HCT116 (cell line): ENCODE measurements at regions not wholly inside any gene's neighbourhood (a gene's known extent, or its start where the extent isn't known, plus 50 kb on each side); places are given as distances from the start of the nearest gene placed in this dataset.

Experiments used
- ATAC-seq: fragments of 200-7000 bp; cut with Tn5 transposase; 2 replicates; pipeline ENCODE4 v1.9.1; 2020; ENCODE audit warnings: mild to moderate bottlenecking, moderate library complexity
- BruUV-seq: library from RNA; stranded (reverse); fragments of 400-500 nt; replicated peaks from 2 replicates; lab custom pipeline; 2021; lab: Mats Ljungman, UMichigan
- CTCF ChIA-PET: fragments of 300-600 bp; sonication (Branson Sonifier 250); formaldehyde crosslinking; loops from one replicate; lab custom pipeline; 2021; ENCODE audit warnings: antibody characterized with exemption; lab: Charles Lee
- POLR2A ChIA-PET: fragments of 300-600, 350-600 bp; sonication (Branson Sonifier 250); formaldehyde crosslinking; loops from one replicate; lab custom pipeline; 2021; ENCODE audit warnings: antibody characterized with exemption; lab: Charles Lee
- RAD21 ChIA-PET, 2 experiments: fragments of 300-600 bp; sonication (Branson Sonifier 250); formaldehyde crosslinking; loops; one replicate each; lab custom pipeline; 2023; ENCODE audit warnings: low total read pairs in 2 of 2; ENCODE audit not compliant: uncharacterized antibody in 2 of 2, unreplicated experiment in 2 of 2, low non-redundant PET in 1 of 2; lab: Charles Lee
- DNase-seq: peaks from one replicate; pipeline ENCODE4 v3.0.0-alpha.2; 2010; ENCODE audit warnings: low read depth, low spot score
- H2AFZ ChIP-seq: fragments of 200-600 bp; shearing (Covaris generic), sonication (generic); 2 replicates; pipeline ENCODE4 v1.6.1; 2017; ENCODE audit warnings: low read depth, mixed run types, mixed read lengths, antibody characterized with exemption, low read length; ENCODE audit not compliant: poor library complexity, severe bottlenecking
- H3K27ac ChIP-seq: 2 replicates; pipeline ENCODE4 v1.5.1; 2012; ENCODE audit warnings: low read depth, low read length
- H3K27me3 ChIP-seq: fragments of 200-600 bp; sonication (generic); 2 replicates; pipeline ENCODE4 v1.6.1; 2016; ENCODE audit warnings: mixed run types, low read length, mixed read lengths; ENCODE audit not compliant: insufficient read depth
- H3K36me3 ChIP-seq, 2 experiments: fragments of 200-500 bp in 1 of 2; fragments of 200-600 bp in 1 of 2; sonication (Bioruptor generic) in 1 of 2; sonication (generic) in 1 of 2; 2 replicates each; pipeline versions ENCODE4 v1.5.1 to v1.6.1; 2014 to 2016; ENCODE audit warnings: low read length in 2 of 2, inconsistent platforms in 1 of 2, mixed read lengths in 1 of 2, mixed run types in 1 of 2; ENCODE audit not compliant: insufficient read depth in 2 of 2, control insufficient read depth in 1 of 2
- H3K4me1 ChIP-seq, 2 experiments: fragments of 200-600 bp in 1 of 2; sonication (generic) in 1 of 2; 2 replicates each; pipeline versions ENCODE4 v1.5.1 to v1.6.1; 2012 to 2017; ENCODE audit warnings: low read length in 2 of 2, inconsistent platforms in 1 of 2, mild to moderate bottlenecking in 1 of 2, mixed read lengths in 1 of 2, mixed run types in 1 of 2, moderate library complexity in 1 of 2; ENCODE audit not compliant: insufficient read depth in 2 of 2, control insufficient read depth in 1 of 2
- H3K4me2 ChIP-seq: fragments of 200-600 bp; sonication (generic); 2 replicates; pipeline ENCODE4 v1.6.1; 2017; ENCODE audit warnings: mixed run types, low read length, mixed read lengths
- H3K4me3 ChIP-seq, 2 experiments: fragments of 200-600 bp in 1 of 2; sonication (generic) in 1 of 2; replicated peaks in 1 of 2; 2 replicates each; pipeline ENCODE4 v1.5.1; 2011 to 2016; ENCODE audit warnings: low read length in 2 of 2, control low read depth in 1 of 2, low read depth in 1 of 2, mild to moderate bottlenecking in 1 of 2, mixed read lengths in 1 of 2, mixed run types in 1 of 2
- H3K79me2 ChIP-seq: fragments of 200-600 bp; sonication (generic); 2 replicates; pipeline ENCODE4 v1.6.1; 2017; ENCODE audit warnings: mild to moderate bottlenecking, mixed run types, low read length, moderate library complexity, mixed read lengths; ENCODE audit not compliant: insufficient read depth
- H3K9ac ChIP-seq: fragments of 200-600 bp; sonication (generic); 2 replicates; pipeline ENCODE4 v1.6.1; 2016; ENCODE audit warnings: low read length, mixed read lengths
- H3K9me2 ChIP-seq: fragments of 200-600 bp; sonication (generic), shearing (Covaris generic); 2 replicates; pipeline ENCODE4 v1.6.1; 2017; ENCODE audit warnings: mixed run types, mild to moderate bottlenecking, moderate library complexity; ENCODE audit not compliant: insufficient read depth
- H3K9me3 ChIP-seq, 2 experiments: fragments of 200-500 bp in 1 of 2; fragments of 200-600 bp in 1 of 2; sonication (Bioruptor generic) in 1 of 2; sonication (generic) in 1 of 2; 2 replicates each; pipeline ENCODE4 v1.6.1; 2014 to 2017; ENCODE audit warnings: low read length in 2 of 2, mixed read lengths in 2 of 2, inconsistent platforms in 1 of 2, low read depth in 1 of 2, mild to moderate bottlenecking in 1 of 2, mixed run types in 1 of 2, moderate library complexity in 1 of 2; ENCODE audit not compliant: control insufficient read depth in 1 of 2, insufficient read depth in 1 of 2
- H4K20me1 ChIP-seq: fragments of 200-600 bp; sonication (generic), shearing (Covaris generic); 2 replicates; pipeline ENCODE4 v1.6.1; 2017; ENCODE audit warnings: mixed run types, mild to moderate bottlenecking, moderate library complexity; ENCODE audit not compliant: insufficient read depth
- FOSL1 ChIP-seq: IDR thresholded peaks from 2 replicates; pipeline ENCODE4 v1.6.1; 2012; ENCODE audit warnings: low read depth
- JUND ChIP-seq: IDR thresholded peaks from 2 replicates; pipeline ENCODE4 v1.6.1; 2012
- ZNF274 ChIP-seq: fragments of 200-500 bp; sonication (Bioruptor generic); IDR thresholded peaks from 2 replicates; pipeline ENCODE4 v1.6.1; 2014; ENCODE audit warnings: mild to moderate bottlenecking, low read depth, low read length, inconsistent platforms
- intact Hi-C: fragments of 100-400 bp; cut with micrococcal nuclease; formaldehyde crosslinking; loops from 2 replicates; pipeline ENCODE4 v1.10.0; 2022
- TF ChIP-seq, protein P1 (sequence below), 3 experiments: fragments of 200-600 bp in 1 of 3; sonication (generic) in 1 of 3; IDR thresholded peaks in 2 of 3; conservative IDR thresholded peaks in 1 of 3; 2 replicates each; pipeline ENCODE4 v1.5.1; 2012 to 2017; ENCODE audit warnings: low read depth in 2 of 3, low read length in 2 of 3, antibody characterized with exemption in 1 of 3, borderline replicate concordance in 1 of 3, control low read depth in 1 of 3, mild to moderate bottlenecking in 1 of 3, mixed read lengths in 1 of 3, mixed run types in 1 of 3, moderate library complexity in 1 of 3; ENCODE audit not compliant: insufficient read depth in 1 of 3

GRCh38 chr2:18918280-18918679 is 328.9 kb upstream of the NT5C1B start:
- H3K27ac ChIP-seq, result no peak overlapping the region
- no peaks in the 10 kb centered on the region for H3K9me3 ChIP-seq
- H3K36me3 ChIP-seq, result no peaks in the 10 kb centered on the region
- H4K20me1 ChIP-seq, result no peaks in the 10 kb centered on the region
- no peak overlapping the region for H3K9ac ChIP-seq
- TF ChIP-seq JUND (no peak), FOSL1 (no peak)
- TF ChIP-seq, all 23 proteins: peak for 0
- DNase-seq, result no peak
- ChIA-PET RAD21 (no interaction called here), POLR2A (no interaction called here), CTCF (no interaction called here)
- Histone ChIP-seq H3K27me3 (peaks cover 7% of the 10 kb centered on the region; the same call in 1 of the 2 replicates), H2AFZ (no peak overlapping the region), H3K79me2 (no peaks in the 10 kb centered on the region), H3K9me2 (no peaks in the 10 kb centered on the region), H3K4me3 (no peak overlapping the region), H3K4me1 (no peaks in the 10 kb centered on the region), H3K4me2 (no peak overlapping the region)
- no TSS peak for BruUV-seq
- no peak for ATAC-seq
- intact Hi-C loops, result no loop called here

- H3K4me3 ChIP-seq, result no peak overlapping the region
- no peak overlapping the region for H3K9ac ChIP-seq
- H2AFZ ChIP-seq, result no peak overlapping the region
- CTCF ChIA-PET, result no interaction called here
- POLR2A ChIA-PET, result no interaction called here
- no peaks in the 10 kb centered on the region for H3K9me3 ChIP-seq
- H3K27ac ChIP-seq, result no peak overlapping the region
- no peak for DNase-seq
- H3K79me2 ChIP-seq, result no peaks in the 10 kb centered on the region
- H3K4me2 ChIP-seq, result no peak overlapping the region
- ATAC-seq, result no peak
- TF ChIP-seq, protein P1, sequence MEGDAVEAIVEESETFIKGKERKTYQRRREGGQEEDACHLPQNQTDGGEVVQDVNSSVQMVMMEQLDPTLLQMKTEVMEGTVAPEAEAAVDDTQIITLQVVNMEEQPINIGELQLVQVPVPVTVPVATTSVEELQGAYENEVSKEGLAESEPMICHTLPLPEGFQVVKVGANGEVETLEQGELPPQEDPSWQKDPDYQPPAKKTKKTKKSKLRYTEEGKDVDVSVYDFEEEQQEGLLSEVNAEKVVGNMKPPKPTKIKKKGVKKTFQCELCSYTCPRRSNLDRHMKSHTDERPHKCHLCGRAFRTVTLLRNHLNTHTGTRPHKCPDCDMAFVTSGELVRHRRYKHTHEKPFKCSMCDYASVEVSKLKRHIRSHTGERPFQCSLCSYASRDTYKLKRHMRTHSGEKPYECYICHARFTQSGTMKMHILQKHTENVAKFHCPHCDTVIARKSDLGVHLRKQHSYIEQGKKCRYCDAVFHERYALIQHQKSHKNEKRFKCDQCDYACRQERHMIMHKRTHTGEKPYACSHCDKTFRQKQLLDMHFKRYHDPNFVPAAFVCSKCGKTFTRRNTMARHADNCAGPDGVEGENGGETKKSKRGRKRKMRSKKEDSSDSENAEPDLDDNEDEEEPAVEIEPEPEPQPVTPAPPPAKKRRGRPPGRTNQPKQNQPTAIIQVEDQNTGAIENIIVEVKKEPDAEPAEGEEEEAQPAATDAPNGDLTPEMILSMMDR (IDR thresholded peaks at IDR 0.05 in 2 of 3, conservative IDR thresholded peaks at IDR 0.05 in 1 of 3; ENCODE audit: borderline replicate concordance in 1 of 3, insufficient read depth in 1 of 3, low read depth in 2 of 3, low read length in 2 of 3), result no peak
- TF ChIP-seq ZNF274, result no peak
- H4K20me1 ChIP-seq, result no peaks in the 10 kb centered on the region
- peaks cover 0 to 4% of the 10 kb centered on the region in 2 experiments; a peak in 2 of 4 replicates for H3K4me1 ChIP-seq
- RAD21 ChIA-PET, result no interaction called here
- no peaks in the 10 kb centered on the region for H3K9me2 ChIP-seq
- BruUV-seq, result no TSS peak
- H3K36me3 ChIP-seq, result no peaks in the 10 kb centered on the region
- intact Hi-C loops, result no loop called here
- H3K27me3 ChIP-seq, result peaks cover 7% of the 10 kb centered on the region; the same call in 1 of the 2 replicates
Measured at GRCh38 chr2:18915227-18915626, 325.9 kb upstream of the NT5C1B start.
